CD14-positive monocyte (primary cell): ENCODE measurements at regions not wholly inside any gene's neighbourhood (a gene's known extent, or its start where the extent isn't known, plus 50 kb on each side); places are given as distances from the start of the nearest gene placed in this dataset.

Source experiments
- DNase-seq, 3 donors: peaks; one replicate each; pipeline ENCODE4 v3.0.0-alpha.2; 2011 to 2022
- H2AFZ ChIP-seq: 2 replicates; pipeline ENCODE4 v1.6.0; 2012; ENCODE audit warnings: mild to moderate bottlenecking, low read depth, low read length, inconsistent platforms; ENCODE audit not compliant: insufficient read depth, poor library complexity, severe bottlenecking
- H3K27ac ChIP-seq, 2 donors: 1 replicate in 1 of 2; 2 replicates in 1 of 2; pipeline ENCODE4 v1.5.1; 2012 to 2013; ENCODE audit warnings: low read length in 2 of 2, control low read depth in 1 of 2, inconsistent platforms in 1 of 2, low read depth in 1 of 2, mild to moderate bottlenecking in 1 of 2
- H3K27me3 ChIP-seq, 2 donors: one replicate each; pipeline versions ENCODE4 v1.6.0 to v1.6.1; 2011 to 2013; ENCODE audit warnings: low read length in 2 of 2; ENCODE audit not compliant: control insufficient read depth in 2 of 2, insufficient read depth in 2 of 2
- H3K36me3 ChIP-seq, 2 donors: replicated peaks in 1 of 2; 1 replicate in 1 of 2; 2 replicates in 1 of 2; pipeline versions ENCODE4 v1.5.1 to v1.6.1; 2012 to 2013; ENCODE audit warnings: low read length in 2 of 2, control low read depth in 1 of 2, inconsistent platforms in 1 of 2, mild to moderate bottlenecking in 1 of 2; ENCODE audit not compliant: insufficient read depth in 2 of 2, control insufficient read depth in 1 of 2
- H3K4me1 ChIP-seq, 2 donors: 1 replicate in 1 of 2; 2 replicates in 1 of 2; pipeline versions ENCODE4 v1.5.1 to v1.6.1; 2012 to 2013; ENCODE audit warnings: low read length in 2 of 2, control low read depth in 1 of 2, inconsistent platforms in 1 of 2, mild to moderate bottlenecking in 1 of 2, moderate library complexity in 1 of 2; ENCODE audit not compliant: insufficient read depth in 2 of 2, control insufficient read depth in 1 of 2
- H3K4me2 ChIP-seq: replicated peaks from 2 replicates; pipeline ENCODE3; 2012; ENCODE audit warnings: low read length, moderate library complexity, mild to moderate bottlenecking; ENCODE audit not compliant: poor library complexity, severe bottlenecking; ENCODE audit errors: extremely low read depth
- H3K4me3 ChIP-seq, 3 experiments: fragments of 200-600 bp in 1 of 3; sonication (generic) in 1 of 3; replicated peaks in 1 of 3; 1 replicate in 2 of 3; 2 replicates in 1 of 3; pipeline ENCODE4 v1.5.1; 2011 to 2013; ENCODE audit warnings: low read length in 3 of 3, mild to moderate bottlenecking in 3 of 3, control low read depth in 2 of 3, low read depth in 2 of 3, inconsistent platforms in 1 of 3, moderate library complexity in 1 of 3
- H3K79me2 ChIP-seq: 2 replicates; pipeline ENCODE4 v1.6.0; 2012; ENCODE audit warnings: mild to moderate bottlenecking, control low read depth, inconsistent platforms, low read length, moderate library complexity; ENCODE audit not compliant: insufficient read depth
- H3K9ac ChIP-seq: 2 replicates; pipeline ENCODE4 v1.6.0; 2017; ENCODE audit warnings: low read length, mild to moderate bottlenecking; ENCODE audit not compliant: insufficient read depth, poor library complexity, severe bottlenecking
- H3K9me3 ChIP-seq, 2 donors: replicated peaks in 1 of 2; 1 replicate in 1 of 2; 2 replicates in 1 of 2; pipeline versions ENCODE4 v1.5.1 to v1.6.1; 2012 to 2013; ENCODE audit warnings: low read length in 2 of 2, control low read depth in 1 of 2; ENCODE audit not compliant: control insufficient read depth in 1 of 2, insufficient read depth in 1 of 2
- H4K20me1 ChIP-seq: 2 replicates; pipeline ENCODE4 v1.6.0; 2012; ENCODE audit warnings: mild to moderate bottlenecking, low read length, control low read depth, moderate library complexity; ENCODE audit not compliant: insufficient read depth
- H3K27ac Mint-ChIP-seq, 7 donors: one replicate each; pipeline ENCODE4 v1.8.0; 2020; ENCODE audit warnings: mild to moderate bottlenecking in 7 of 7, mixed read lengths in 7 of 7, moderate library complexity in 6 of 7, inconsistent platforms in 2 of 7
- H3K27me3 Mint-ChIP-seq, 3 donors: one replicate each; pipeline ENCODE4 v1.8.0; 2021 to 2022; ENCODE audit warnings: low read depth in 3 of 3, mild to moderate bottlenecking in 3 of 3, mixed read lengths in 3 of 3, moderate library complexity in 3 of 3, inconsistent platforms in 1 of 3
- H3K36me3 Mint-ChIP-seq, 2 donors: one replicate each; pipeline ENCODE4 v1.8.0; 2020; ENCODE audit warnings: mixed read lengths in 2 of 2, inconsistent platforms in 1 of 2, mild to moderate bottlenecking in 1 of 2
- H3K4me1 Mint-ChIP-seq: one replicate; pipeline ENCODE4 v1.8.0; 2020; ENCODE audit warnings: mild to moderate bottlenecking, mixed read lengths
- H3K4me3 Mint-ChIP-seq, 2 donors: one replicate each; pipeline ENCODE4 v1.8.0; 2020; ENCODE audit warnings: mild to moderate bottlenecking in 2 of 2, mixed read lengths in 2 of 2, moderate library complexity in 1 of 2
- H3K9me3 Mint-ChIP-seq, 7 donors: one replicate each; pipeline ENCODE4 v1.8.0; 2020 to 2022; ENCODE audit warnings: mixed read lengths in 7 of 7, mild to moderate bottlenecking in 6 of 7, moderate library complexity in 6 of 7, inconsistent platforms in 2 of 7
- WGBS: methylation state at CpG from one replicate; pipeline ENCODE4 v1.1.5; 2013; ENCODE audit warnings: missing lambda C conversion rate; ENCODE audit not compliant: insufficient coverage; 5-methylcytosine and 5-hydroxymethylcytosine counted together
- intact Hi-C, 2 donors: fragments of 100-400 bp; cut with micrococcal nuclease; formaldehyde crosslinking; loops; one replicate each; pipeline versions ENCODE4 v1.15.0 to v1.15.1; 2023
- TF ChIP-seq, protein P1 (sequence below): fragments of 200-600 bp; IDR thresholded peaks from one replicate; pipeline ENCODE4 v1.8.0; 2022; ENCODE audit warnings: antibody characterized with exemption, mild to moderate bottlenecking

- H2AFZ ChIP-seq: no peak overlapping the region
- no peak overlapping the region for H3K4me3 Mint-ChIP-seq
- no peaks in the 10 kb centered on the region for H4K20me1 ChIP-seq
- no peak overlapping the region for H3K4me3 ChIP-seq
- peaks cover 2 to 5% of the 10 kb centered on the region in 2 donors for H3K27me3 ChIP-seq
- H3K4me1 Mint-ChIP-seq: no peaks in the 10 kb centered on the region
- H3K36me3 ChIP-seq: no peaks in the 10 kb centered on the region
- H3K9me3 Mint-ChIP-seq: peaks cover 0 to 22% (median 16%) of the 10 kb centered on the region in 7 donors
- H3K27ac ChIP-seq: no peak overlapping the region
- H3K79me2 ChIP-seq: no peaks in the 10 kb centered on the region
- H3K4me1 ChIP-seq: no peaks in the 10 kb centered on the region
- H3K36me3 Mint-ChIP-seq: no peaks in the 10 kb centered on the region
- TF ChIP-seq, protein P1, sequence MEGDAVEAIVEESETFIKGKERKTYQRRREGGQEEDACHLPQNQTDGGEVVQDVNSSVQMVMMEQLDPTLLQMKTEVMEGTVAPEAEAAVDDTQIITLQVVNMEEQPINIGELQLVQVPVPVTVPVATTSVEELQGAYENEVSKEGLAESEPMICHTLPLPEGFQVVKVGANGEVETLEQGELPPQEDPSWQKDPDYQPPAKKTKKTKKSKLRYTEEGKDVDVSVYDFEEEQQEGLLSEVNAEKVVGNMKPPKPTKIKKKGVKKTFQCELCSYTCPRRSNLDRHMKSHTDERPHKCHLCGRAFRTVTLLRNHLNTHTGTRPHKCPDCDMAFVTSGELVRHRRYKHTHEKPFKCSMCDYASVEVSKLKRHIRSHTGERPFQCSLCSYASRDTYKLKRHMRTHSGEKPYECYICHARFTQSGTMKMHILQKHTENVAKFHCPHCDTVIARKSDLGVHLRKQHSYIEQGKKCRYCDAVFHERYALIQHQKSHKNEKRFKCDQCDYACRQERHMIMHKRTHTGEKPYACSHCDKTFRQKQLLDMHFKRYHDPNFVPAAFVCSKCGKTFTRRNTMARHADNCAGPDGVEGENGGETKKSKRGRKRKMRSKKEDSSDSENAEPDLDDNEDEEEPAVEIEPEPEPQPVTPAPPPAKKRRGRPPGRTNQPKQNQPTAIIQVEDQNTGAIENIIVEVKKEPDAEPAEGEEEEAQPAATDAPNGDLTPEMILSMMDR: no peak
- peaks cover 9 to 20% of the 10 kb centered on the region in 2 donors for H3K9me3 ChIP-seq
- H3K4me2 ChIP-seq: no peak overlapping the region
- WGBS: no CpG with 5 or more reads among the region's 1 CpG
- no peak overlapping the region for H3K27ac Mint-ChIP-seq
- H3K9ac ChIP-seq: no peak overlapping the region
- no peak for DNase-seq
- intact Hi-C loops: no loop called here
- peaks cover 3 to 7% (median 4%) of the 10 kb centered on the region in 3 donors for H3K27me3 Mint-ChIP-seq
Observed at GRCh38 chrX:20538974-20539373, 272.3 kb upstream of the RPS6KA3 start.

DNA sequence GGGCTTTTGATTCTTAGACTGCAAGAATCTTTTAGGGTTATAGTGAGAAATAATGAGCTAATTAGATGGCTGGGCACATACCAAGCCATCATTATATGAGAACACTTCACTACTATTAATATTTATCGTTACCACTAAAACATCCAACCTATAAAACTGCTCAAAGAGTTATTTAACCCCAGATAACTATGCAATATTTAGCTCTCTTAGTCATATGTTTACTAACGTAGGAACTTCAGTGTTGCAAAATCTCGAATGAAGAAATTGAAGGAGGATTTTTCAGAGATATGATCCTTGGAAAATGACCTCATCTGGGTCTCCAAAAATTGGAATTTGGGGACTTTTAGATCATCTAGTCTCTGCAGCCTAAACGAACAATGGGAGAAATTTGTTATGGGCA, 265.0 kb upstream of the RPS6KA3 start:
- no peak overlapping the region for H3K9ac ChIP-seq
- no CpG with 5 or more reads among the region's 4 CpGs for WGBS
- Mint-ChIP-seq H3K36me3 (no peaks in the 10 kb centered on the region), H3K27me3 (peaks cover 7 to 21% (median 15%) of the 10 kb centered on the region in 3 donors), H3K4me1 (peaks cover 14% of the 10 kb centered on the region), H3K4me3 (no peak overlapping the region), H3K27ac (no peak overlapping the region), H3K9me3 (peaks cover 0 to 3% (median 0%) of the 10 kb centered on the region in 7 donors)
- no peak overlapping the region for H3K27ac ChIP-seq
- DNase-seq: peak in 1 of 3 donors; percentile 14
- no peak overlapping the region for H3K4me3 ChIP-seq
- TF ChIP-seq, protein P1: no peak
- peaks cover 19 to 21% of the 10 kb centered on the region in 2 donors for H3K4me1 ChIP-seq
- H3K9me3 ChIP-seq: no peaks in the 10 kb centered on the region
- H4K20me1 ChIP-seq: no peaks in the 10 kb centered on the region
- no peaks in the 10 kb centered on the region for H3K36me3 ChIP-seq
- no peak overlapping the region for H2AFZ ChIP-seq
- no peaks in the 10 kb centered on the region for H3K79me2 ChIP-seq
- H3K27me3 ChIP-seq: peaks cover 13 to 16% of the 10 kb centered on the region in 2 donors
- no peak overlapping the region for H3K4me2 ChIP-seq
- intact Hi-C loops: no loop called here
